ENCODE measurements at regions not wholly inside any gene's neighbourhood (a gene's known extent, or its start where the extent isn't known, plus 50 kb on each side); places are given as distances from the start of the nearest gene placed in this dataset.

- DNase-seq: no peak
These were observed 192.8 kb downstream of the SMIM20 start for GRCh38 chr4:26106776-26107175.

DNA sequence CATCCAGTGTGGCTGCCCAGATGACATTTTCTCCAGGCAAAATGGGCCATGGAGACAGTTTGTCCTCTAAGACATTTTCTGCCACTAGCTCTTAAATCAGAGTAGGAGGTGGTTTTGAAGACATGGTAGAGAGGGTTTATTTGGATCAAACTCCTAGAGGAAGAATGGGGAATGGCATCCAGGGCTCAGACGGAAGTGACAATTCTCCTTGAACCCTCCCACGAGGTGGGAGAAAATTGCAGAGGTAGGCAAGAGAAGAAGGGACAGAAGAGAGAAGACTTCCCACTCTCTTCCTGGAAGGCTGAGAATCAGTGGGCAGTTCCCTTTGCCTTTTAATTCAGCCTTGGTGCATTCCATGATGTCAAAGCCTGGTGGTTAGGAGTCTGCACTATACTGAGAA lies 194.0 kb downstream of the SMIM20 start:
- no peak for DNase-seq

GRCh38 chr4:26110493-26110892 lies 196.5 kb downstream of the SMIM20 start:
- DNase-seq: no peak

GRCh38 chr4:26113339-26113940 lies 199.4 kb downstream of the SMIM20 start:
- no peak for DNase-seq

DNA sequence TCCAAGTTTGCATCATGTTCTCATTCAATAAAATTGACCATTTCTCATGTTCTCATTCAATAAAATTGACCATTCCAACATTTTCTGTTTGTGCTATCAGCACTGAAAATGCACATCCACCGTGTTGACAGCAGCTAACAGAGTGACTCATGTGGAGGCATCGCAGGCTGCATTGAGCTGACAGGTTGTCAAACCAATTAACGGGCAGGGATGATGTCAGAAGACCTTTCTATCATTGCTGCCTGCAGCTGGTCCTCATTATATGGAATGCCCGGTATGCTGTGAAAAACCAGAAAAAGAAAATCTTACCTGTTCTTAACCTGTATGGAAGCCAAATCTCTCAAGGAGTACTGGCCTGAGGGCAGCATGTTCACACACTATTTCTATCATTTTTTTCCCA lies 202.0 kb downstream of the SMIM20 start:
- no peak for DNase-seq

- DNase-seq: no peak
These were observed 200.6 kb upstream of the RBPJ start for GRCh38 chr4:26120098-26120825.

- no peak for DNase-seq
These were observed 198.1 kb upstream of the RBPJ start for GRCh38 chr4:26122690-26123089.

DNA sequence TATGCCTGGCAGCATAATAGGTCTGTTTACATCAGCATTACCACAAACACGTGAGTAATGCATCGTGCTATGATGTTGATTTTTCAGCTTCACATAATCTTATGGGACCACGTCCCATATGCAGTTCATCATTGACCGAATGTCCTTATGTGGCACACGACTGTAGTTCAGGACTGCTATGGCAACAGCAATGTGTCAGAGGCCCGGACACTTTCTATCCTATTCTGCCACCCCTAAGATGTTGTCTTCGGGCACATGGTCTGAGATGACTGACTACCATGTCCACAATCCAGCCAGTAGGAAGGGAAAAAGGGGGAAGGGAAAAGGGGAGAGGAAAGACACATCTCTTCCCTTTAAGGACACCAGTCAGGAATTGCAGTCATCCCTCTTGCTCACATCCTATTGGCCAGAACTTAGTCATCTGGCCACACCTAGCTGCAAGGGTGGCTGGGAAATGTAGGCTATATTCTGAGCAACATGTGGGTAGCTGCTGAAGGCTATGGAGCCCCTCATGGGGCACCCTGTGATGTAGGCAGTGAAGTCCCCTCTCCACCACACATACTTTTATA lies 196.0 kb upstream of the RBPJ start:
- DNase-seq: no peak

GRCh38 chr4:26126143-26126718 lies 194.6 kb upstream of the RBPJ start:
- DNase-seq: no peak

DNA sequence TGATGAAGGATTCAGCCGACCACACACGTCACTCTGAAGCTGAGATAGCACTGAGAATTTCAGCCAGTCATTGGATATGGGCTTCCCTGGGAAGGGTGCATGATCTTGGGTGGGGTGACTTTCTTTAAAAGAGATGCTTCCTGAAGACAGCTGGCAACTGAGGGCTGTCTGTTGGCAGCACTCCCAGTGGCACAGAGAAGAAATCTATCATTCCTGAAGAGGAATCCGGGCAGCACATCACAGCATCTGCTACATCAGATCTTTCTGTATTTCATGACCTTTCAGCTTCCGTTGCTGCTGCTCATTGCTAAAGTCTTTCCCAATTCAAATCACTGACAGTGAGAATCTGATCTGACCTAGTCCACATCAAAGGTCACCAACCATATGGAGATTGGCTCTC lies 193.8 kb upstream of the RBPJ start:
- DNase-seq: no peak

- peak; percentile 56 for DNase-seq
These were observed 192.9 kb upstream of the RBPJ start for GRCh38 chr4:26127851-26128337.

DNA sequence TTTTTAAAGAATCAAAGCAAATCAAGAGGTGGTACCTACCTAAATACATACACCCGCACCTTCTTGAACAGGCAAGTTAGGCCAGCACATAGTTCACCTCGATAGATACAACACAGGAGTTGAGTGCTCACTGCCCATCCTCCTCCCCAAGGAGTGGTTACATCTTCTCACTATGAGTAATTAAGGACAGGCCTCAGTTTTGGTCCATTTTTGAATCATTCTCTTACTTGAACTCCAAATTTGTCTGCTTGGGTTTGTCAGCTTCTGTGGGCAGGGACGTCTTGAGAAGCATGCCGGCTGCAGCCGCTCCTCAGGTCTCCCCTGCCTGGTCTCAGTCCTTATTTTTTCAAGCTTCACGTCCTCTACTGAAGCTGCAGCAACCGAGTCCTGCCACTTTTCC lies 190.6 kb upstream of the RBPJ start:
- DNase-seq: no peak

- no peak for DNase-seq
These were observed 189.9 kb upstream of the RBPJ start for GRCh38 chr4:26130841-26131432.

- DNase-seq: no peak
These were observed 189.1 kb upstream of the RBPJ start for GRCh38 chr4:26131711-26132110.

- no peak for DNase-seq
These were observed 188.0 kb upstream of the RBPJ start for GRCh38 chr4:26132858-26133257.

DNA sequence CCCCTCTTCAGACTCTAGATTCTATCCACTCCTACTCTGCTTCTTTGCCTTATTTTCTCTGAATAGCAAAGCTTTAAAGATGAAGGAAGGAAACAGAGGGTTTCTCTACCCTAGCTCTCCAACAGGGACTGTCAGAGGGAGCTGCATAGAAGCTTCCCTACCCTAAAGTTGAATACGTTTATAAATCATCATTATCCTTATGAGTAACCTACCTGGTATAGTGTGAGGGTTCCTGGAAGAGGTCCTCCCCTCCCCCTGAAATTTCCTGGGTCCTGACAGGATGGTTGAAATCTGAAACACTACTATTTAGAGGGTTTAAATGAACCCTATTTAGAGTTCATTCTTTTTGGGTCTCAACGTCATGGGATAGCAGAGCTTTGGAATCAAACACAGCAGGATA lies 187.0 kb upstream of the RBPJ start:
- DNase-seq: no peak

GRCh38 chr4:26135331-26135730 lies 185.5 kb upstream of the RBPJ start:
- no peak for DNase-seq

GRCh38 chr4:26136615-26137014 lies 184.2 kb upstream of the RBPJ start:
- no peak for DNase-seq

- no peak for DNase-seq
These were observed 183.5 kb upstream of the RBPJ start for GRCh38 chr4:26137288-26137687.

DNA sequence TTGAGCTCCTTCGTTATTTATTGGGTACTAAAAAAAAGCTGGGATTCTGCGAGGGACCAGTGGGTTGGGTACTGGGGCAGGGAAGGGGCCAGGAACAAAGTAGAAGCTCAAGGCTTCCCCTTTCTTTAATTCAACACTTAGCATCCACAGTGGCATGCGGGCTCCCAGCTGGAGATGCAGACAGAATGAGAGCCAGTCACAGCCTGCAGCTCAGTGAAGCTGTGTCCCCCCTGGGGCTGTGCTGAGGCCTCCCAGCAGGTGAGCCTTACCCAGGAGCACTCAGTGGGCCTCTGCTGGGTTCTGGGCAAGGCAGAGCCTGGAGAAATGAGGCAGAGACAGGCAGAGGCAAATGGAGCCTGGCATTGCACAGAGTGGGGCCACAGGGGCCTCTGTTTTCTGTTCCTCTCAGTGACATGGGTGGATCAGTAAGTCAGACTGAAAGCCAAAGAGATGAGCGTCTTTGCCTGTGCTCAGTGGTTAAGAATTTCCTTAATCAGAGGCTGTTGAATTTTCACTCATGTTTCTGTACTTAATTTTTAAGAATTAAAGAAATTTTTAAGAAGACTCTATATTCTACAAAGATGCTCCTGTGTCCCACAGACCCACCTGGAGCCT lies 181.4 kb upstream of the RBPJ start:
- no peak for DNase-seq

DNA sequence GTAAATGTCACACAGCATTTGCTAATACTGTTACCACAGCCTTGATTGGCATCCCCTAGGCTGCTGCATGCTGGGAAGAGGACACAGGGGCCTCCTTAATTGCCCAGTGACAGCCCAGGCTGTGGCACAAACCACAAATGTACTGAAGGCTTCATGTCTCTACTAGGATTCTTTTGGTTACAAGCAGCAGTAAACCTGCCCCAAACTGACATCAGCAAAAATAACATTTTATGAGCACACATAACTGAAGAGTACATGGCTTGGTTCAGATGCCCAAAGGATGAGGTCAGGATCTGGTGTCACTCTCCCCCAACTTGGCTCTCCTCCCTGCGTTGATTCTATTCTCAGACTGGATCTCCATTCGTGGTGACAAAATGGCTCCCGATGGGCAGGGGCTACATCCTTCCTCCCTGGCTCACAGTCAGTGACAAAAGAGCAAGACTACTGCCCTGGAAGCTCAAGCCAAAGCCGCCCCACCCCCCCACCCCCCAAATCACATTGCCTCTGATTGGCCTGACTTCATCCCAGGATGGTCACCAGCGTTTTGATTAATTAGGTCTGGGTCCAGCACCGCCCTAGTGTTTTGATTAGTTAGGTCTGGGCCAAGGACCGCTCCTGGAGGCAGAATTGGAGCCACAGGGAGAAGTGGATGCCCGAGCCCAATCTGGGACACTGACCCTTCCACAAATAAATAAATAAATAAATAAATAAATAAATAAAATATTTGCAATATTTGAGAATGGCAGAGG lies 180.5 kb upstream of the RBPJ start:
- no peak for DNase-seq

- DNase-seq: no peak
These were observed 179.6 kb upstream of the RBPJ start for GRCh38 chr4:26141051-26141721.
